ENCODE measurements at regions not wholly inside any gene's neighbourhood (a gene's known extent, or its start where the extent isn't known, plus 50 kb on each side); places are given as distances from the start of the nearest gene placed in this dataset.
"Not testable (repeated sequence)": the region's sequence is repeated elsewhere in the genome, so short reads cannot be mapped to it uniquely, and the experiment has no call there.

- H3K4me1 ChIP-seq: no peaks in the 10 kb centered on the region
- H3F3A ChIP-seq (ENCODE audit: low read depth): no peaks in the 10 kb centered on the region
- H3K36me3 Mint-ChIP-seq: no peaks in the 10 kb centered on the region
- no peaks in the 10 kb centered on the region for H4K20me1 ChIP-seq (ENCODE audit: low read depth)
- no peak overlapping the region for H3K27ac ChIP-seq
- no peak overlapping the region for H3K9ac ChIP-seq
- H3K27me3 Mint-ChIP-seq (ENCODE audit: insufficient read depth, low read depth): no peaks in the 10 kb centered on the region
- H3K36me3 ChIP-seq: no peaks in the 10 kb centered on the region
- H3K4me3 ChIP-seq: no peak overlapping the region
- no peak overlapping the region for H3K4me2 ChIP-seq
- no peaks in the 10 kb centered on the region for H3K27me3 ChIP-seq
- H3K27ac Mint-ChIP-seq: no peak overlapping the region
- no peaks in the 10 kb centered on the region for H3K79me2 ChIP-seq (ENCODE audit: low read depth)
- no peaks in the 10 kb centered on the region for H3K9me3 ChIP-seq (ENCODE audit: low read depth)
- H3K4me1 Mint-ChIP-seq: no peaks in the 10 kb centered on the region
- no peak overlapping the region for H2AFZ ChIP-seq (replicated peaks)
- H3K4me3 Mint-ChIP-seq: no peak overlapping the region
- H3K9me3 Mint-ChIP-seq: peaks cover 8% of the 10 kb centered on the region
- TF ChIP-seq CTCF (IDR thresholded peaks at IDR 0.05) (no peak), EZH2 (IDR thresholded peaks at IDR 0.05) (no peak), EZH2phosphoT487 (IDR thresholded peaks at IDR 0.05) (no peak)
- no peak for DNase-seq (ENCODE audit: low spot score)
Observed at GRCh38 chr1:194629011-194629410, 1442.6 kb upstream of the B3GALT2 start.

GRCh38 chr1:194624833-194625232 lies 1438.4 kb upstream of the B3GALT2 start:
- no peak for TF ChIP-seq EZH2 (IDR thresholded peaks at IDR 0.05)
- TF ChIP-seq EZH2phosphoT487 (IDR thresholded peaks at IDR 0.05): no peak
- TF ChIP-seq CTCF (IDR thresholded peaks at IDR 0.05): no peak
- no peaks in the 10 kb centered on the region for H3K27me3 Mint-ChIP-seq (ENCODE audit: insufficient read depth, low read depth)
- H2AFZ ChIP-seq (replicated peaks): no peak overlapping the region
- H3K4me1 Mint-ChIP-seq: no peaks in the 10 kb centered on the region
- no peaks in the 10 kb centered on the region for H3K36me3 ChIP-seq
- DNase-seq (ENCODE audit: low spot score): peak; percentile 1
- H3K9ac ChIP-seq: no peak overlapping the region
- H3K4me2 ChIP-seq: no peak overlapping the region
- H3K36me3 Mint-ChIP-seq: no peaks in the 10 kb centered on the region
- H4K20me1 ChIP-seq (ENCODE audit: low read depth): no peaks in the 10 kb centered on the region
- no peaks in the 10 kb centered on the region for H3K27me3 ChIP-seq
- no peaks in the 10 kb centered on the region for H3F3A ChIP-seq (ENCODE audit: low read depth)
- H3K79me2 ChIP-seq (ENCODE audit: low read depth): no peaks in the 10 kb centered on the region
- H3K4me3 Mint-ChIP-seq: no peak overlapping the region
- peaks cover 8% of the 10 kb centered on the region for H3K9me3 Mint-ChIP-seq
- H3K4me3 ChIP-seq: no peak overlapping the region
- H3K4me1 ChIP-seq: no peaks in the 10 kb centered on the region
- H3K27ac ChIP-seq: no peak overlapping the region
- no peaks in the 10 kb centered on the region for H3K9me3 ChIP-seq (ENCODE audit: low read depth)
- no peak overlapping the region for H3K27ac Mint-ChIP-seq

GRCh38 chr1:194618101-194618500 lies 1431.7 kb upstream of the B3GALT2 start:
- H3K9me3 ChIP-seq (ENCODE audit: low read depth): no peaks in the 10 kb centered on the region
- no peaks in the 10 kb centered on the region for H3K4me1 ChIP-seq
- H3K4me2 ChIP-seq: no peak overlapping the region
- no peaks in the 10 kb centered on the region for H3K4me1 Mint-ChIP-seq
- no peaks in the 10 kb centered on the region for H3K27me3 ChIP-seq
- H3K9ac ChIP-seq: no peak overlapping the region
- no peaks in the 10 kb centered on the region for H3K36me3 Mint-ChIP-seq
- no peak for DNase-seq (ENCODE audit: low spot score)
- no peaks in the 10 kb centered on the region for H3K9me3 Mint-ChIP-seq
- H3K27me3 Mint-ChIP-seq (ENCODE audit: insufficient read depth, low read depth): no peaks in the 10 kb centered on the region
- H3K79me2 ChIP-seq (ENCODE audit: low read depth): no peaks in the 10 kb centered on the region
- no peaks in the 10 kb centered on the region for H4K20me1 ChIP-seq (ENCODE audit: low read depth)
- no peak overlapping the region for H2AFZ ChIP-seq (replicated peaks)
- TF ChIP-seq EZH2phosphoT487 (IDR thresholded peaks at IDR 0.05) (no peak), EZH2 (IDR thresholded peaks at IDR 0.05) (no peak), CTCF (IDR thresholded peaks at IDR 0.05) (no peak)
- H3K27ac Mint-ChIP-seq: no peak overlapping the region
- no peak overlapping the region for H3K27ac ChIP-seq
- H3K4me3 ChIP-seq: no peak overlapping the region
- H3K36me3 ChIP-seq: no peaks in the 10 kb centered on the region
- H3F3A ChIP-seq (ENCODE audit: low read depth): no peaks in the 10 kb centered on the region
- H3K4me3 Mint-ChIP-seq: no peak overlapping the region

GRCh38 chr1:194617272-194617671 lies 1430.9 kb upstream of the B3GALT2 start:
- H3K4me1 ChIP-seq; H4K20me1 ChIP-seq (ENCODE audit: low read depth); H3K4me3 ChIP-seq; H3K9me3 ChIP-seq (ENCODE audit: low read depth); H3K36me3 Mint-ChIP-seq; H3K27me3 ChIP-seq; H3K9ac ChIP-seq; H3K4me1 Mint-ChIP-seq; H2AFZ ChIP-seq (replicated peaks); H3K36me3 ChIP-seq; H3K4me2 ChIP-seq; H3K27me3 Mint-ChIP-seq (ENCODE audit: insufficient read depth, low read depth); DNase-seq (ENCODE audit: low spot score); H3K27ac Mint-ChIP-seq; H3K27ac ChIP-seq; H3F3A ChIP-seq (ENCODE audit: low read depth); H3K9me3 Mint-ChIP-seq; H3K79me2 ChIP-seq (ENCODE audit: low read depth); H3K4me3 Mint-ChIP-seq: not testable (repeated sequence)

All from neural progenitor cell (in vitro differentiated cells).